Ascending aorta (tissue), 2 donors: ENCODE measurements at regions not wholly inside any gene's neighbourhood (a gene's known extent, or its start where the extent isn't known, plus 50 kb on each side); places are given as distances from the start of the nearest gene placed in this dataset.
"Not testable (repeated sequence)": the region's sequence is repeated elsewhere in the genome, so short reads cannot be mapped to it uniquely, and the experiment has no call there.

Experiments
- DNase-seq, 2 donors: peaks; one replicate each; pipeline ENCODE4 v3.0.0-alpha.2; 2019; ENCODE audit warnings: low spot score in 2 of 2
- H3K27ac ChIP-seq, 2 donors: fragments of 200-600 bp; sonication (generic); one replicate each; pipeline ENCODE4 v1.5.1; 2016 to 2017; ENCODE audit warnings: mild to moderate bottlenecking in 1 of 2
- H3K27me3 ChIP-seq: fragments of 200-600 bp; sonication (generic); one replicate; pipeline ENCODE4 v1.5.1; 2017
- H3K36me3 ChIP-seq, 2 donors: fragments of 200-600 bp; sonication (generic); one replicate each; pipeline ENCODE4 v1.5.1; 2016
- H3K4me1 ChIP-seq, 2 donors: fragments of 200-600 bp; sonication (generic); one replicate each; pipeline ENCODE4 v1.5.1; 2016 to 2017; ENCODE audit warnings: mild to moderate bottlenecking in 1 of 2
- H3K4me3 ChIP-seq, 2 donors: fragments of 200-600 bp; sonication (generic); one replicate each; pipeline ENCODE4 v1.5.1; 2016 to 2017; ENCODE audit warnings: mild to moderate bottlenecking in 1 of 2
- H3K9me3 ChIP-seq, 2 donors: fragments of 200-600 bp; sonication (generic); one replicate each; pipeline ENCODE4 v1.5.1; 2016
- CTCF ChIP-seq, 3 experiments: fragments of 200-600 bp in 2 of 3; fragments of 450-650 bp in 1 of 3; sonication (generic) in 2 of 3; IDR thresholded peaks; one replicate each; pipeline ENCODE4 v1.5.1; 2016 to 2019; ENCODE audit warnings: antibody characterized with exemption in 3 of 3, mild to moderate bottlenecking in 1 of 3, moderate library complexity in 1 of 3
- intact Hi-C: fragments of 100-400 bp; cut with DNase I; formaldehyde crosslinking; loops from one replicate; pipeline ENCODE4 v1.15.1; 2023

DNA sequence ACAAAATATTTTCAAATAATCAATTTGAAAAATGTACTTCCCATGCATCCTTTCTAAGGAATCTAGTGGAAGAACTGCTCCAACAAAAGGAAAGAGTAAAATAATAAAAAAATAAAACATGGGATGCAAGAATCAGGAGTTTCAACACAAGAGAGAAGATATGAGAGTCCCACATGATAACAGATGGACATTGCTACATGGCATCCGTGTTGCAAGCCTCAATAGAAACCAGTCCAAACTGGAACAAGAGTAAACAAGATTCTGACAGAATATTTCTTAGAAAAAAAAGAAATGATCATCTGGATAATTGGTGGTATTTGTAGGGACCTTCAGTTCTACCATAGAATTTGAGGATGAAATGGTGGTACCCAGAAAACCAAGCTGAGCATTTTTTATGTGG is 186.8 kb downstream of the FRK start:
- H3K27ac ChIP-seq, result no peak overlapping the region
- H3K9me3 ChIP-seq, result no peaks in the 10 kb centered on the region
- H3K36me3 ChIP-seq, result no peaks in the 10 kb centered on the region
- H3K4me3 ChIP-seq, result no peak overlapping the region
- no peaks in the 10 kb centered on the region for H3K27me3 ChIP-seq
- H3K4me1 ChIP-seq, result no peaks in the 10 kb centered on the region
- no peak for DNase-seq
- intact Hi-C loops, result no loop called here
- no peak for TF ChIP-seq CTCF (IDR thresholded peaks at IDR 0.05)

DNA sequence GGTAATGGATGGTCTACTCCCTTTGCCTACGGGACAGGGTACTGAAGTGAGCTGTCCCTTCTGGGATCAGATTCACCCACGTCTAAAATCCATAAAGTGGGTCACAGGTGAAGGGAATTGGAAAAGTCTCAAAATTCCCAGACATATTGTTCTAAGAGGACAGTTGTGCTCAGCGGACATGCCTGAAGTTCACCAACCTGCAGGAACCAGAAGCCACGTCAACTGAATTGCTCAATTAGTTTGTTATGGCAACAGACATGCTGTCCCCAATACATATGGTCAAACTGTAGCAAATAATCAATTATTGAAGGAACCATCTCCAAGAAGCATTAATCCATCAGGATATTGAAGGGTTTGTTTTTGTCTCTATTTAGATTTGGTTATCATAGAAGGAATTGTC is 190.2 kb downstream of the FRK start:
- no peak for TF ChIP-seq CTCF (IDR thresholded peaks at IDR 0.05)

DNA sequence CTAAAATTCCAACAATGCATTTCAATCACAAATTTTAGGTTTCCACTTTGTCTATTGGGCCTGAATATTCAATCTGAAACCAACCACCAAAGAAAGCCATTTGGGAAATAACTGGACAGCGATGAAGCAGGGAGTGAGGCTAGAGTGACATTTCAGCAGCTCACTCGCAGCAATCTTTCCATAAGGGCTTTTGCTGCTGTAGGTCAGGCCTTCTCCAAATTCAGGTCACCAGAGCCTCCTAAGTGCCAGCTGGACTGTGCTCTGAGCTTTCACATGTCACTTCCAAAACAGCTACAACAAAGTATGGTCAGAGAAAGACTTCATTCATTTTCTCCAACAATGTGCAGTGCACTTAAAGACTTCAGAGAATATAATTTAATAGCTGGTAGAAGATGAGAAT is 194.8 kb downstream of the FRK start:
- Histone ChIP-seq H3K36me3 (no peaks in the 10 kb centered on the region), H3K27me3 (no peaks in the 10 kb centered on the region), H3K4me1 (no peaks in the 10 kb centered on the region), H3K9me3 (no peaks in the 10 kb centered on the region), H3K27ac (no peak overlapping the region), H3K4me3 (no peak overlapping the region)
- intact Hi-C loops, result no loop called here
- TF ChIP-seq CTCF (IDR thresholded peaks at IDR 0.05), result no peak
- no peak for DNase-seq

More for the DNA sequence above, 190.2 kb downstream of the FRK start:
- no peak for DNase-seq
- intact Hi-C loops, result no loop called here
- Histone ChIP-seq H3K27ac (no peak overlapping the region), H3K27me3 (no peaks in the 10 kb centered on the region), H3K36me3 (no peaks in the 10 kb centered on the region), H3K4me3 (no peak overlapping the region), H3K9me3 (no peaks in the 10 kb centered on the region), H3K4me1 (no peaks in the 10 kb centered on the region)

GRCh38 chr6:115863211-115863610 is 197.5 kb downstream of the FRK start:
- Histone ChIP-seq H3K4me3 (no peak overlapping the region), H3K36me3 (no peaks in the 10 kb centered on the region), H3K27me3 (no peaks in the 10 kb centered on the region), H3K9me3 (peaks cover 0 to 5% of the 10 kb centered on the region in 2 donors), H3K4me1 (no peaks in the 10 kb centered on the region), H3K27ac (no peak overlapping the region)
- no peak for DNase-seq
- intact Hi-C loops, result no loop called here
- no peak for TF ChIP-seq CTCF (IDR thresholded peaks at IDR 0.05)

DNA sequence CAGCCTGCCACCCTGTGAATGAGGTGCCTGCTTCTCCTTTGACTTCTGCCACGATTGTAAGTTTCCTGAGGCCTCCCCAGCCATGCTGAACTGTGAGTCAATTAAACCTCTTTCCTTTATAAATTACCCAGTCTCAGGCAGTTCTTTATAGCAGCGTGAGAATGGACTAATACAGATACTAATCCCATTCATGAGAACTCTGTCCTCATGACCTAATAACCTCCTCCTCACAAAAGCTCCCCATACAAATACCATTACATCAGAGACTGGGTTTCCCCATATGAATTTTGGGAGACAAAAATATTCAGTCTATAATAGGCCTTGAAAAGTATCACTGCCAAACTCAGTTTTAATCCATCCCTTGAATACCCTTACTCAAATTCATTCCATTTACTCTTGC is 199.0 kb downstream of the FRK start:
- H3K36me3 ChIP-seq, H3K27ac ChIP-seq, H3K4me3 ChIP-seq, DNase-seq, intact Hi-C loops, H3K4me1 ChIP-seq, H3K9me3 ChIP-seq, H3K27me3 ChIP-seq: not testable (repeated sequence)

- H3K9me3 ChIP-seq, H3K27me3 ChIP-seq, H3K4me3 ChIP-seq, intact Hi-C loops, DNase-seq, H3K4me1 ChIP-seq, H3K27ac ChIP-seq, H3K36me3 ChIP-seq: not testable (repeated sequence)
These were observed 201.1 kb downstream of the FRK start for GRCh38 chr6:115859577-115859976.

- no peaks in the 10 kb centered on the region for H3K36me3 ChIP-seq
- intact Hi-C loops, result no loop called here
These were observed 205.6 kb downstream of the FRK start for GRCh38 chr6:115854866-115855665.

More at GRCh38 chr6:115854866-115855665, 205.6 kb downstream of the FRK start:
- no peak overlapping the region for H3K4me3 ChIP-seq
- no peaks in the 10 kb centered on the region for H3K27me3 ChIP-seq
- no peak for TF ChIP-seq CTCF (IDR thresholded peaks at IDR 0.05)
- DNase-seq, result no peak
- no peaks in the 10 kb centered on the region for H3K4me1 ChIP-seq
- H3K9me3 ChIP-seq, result peaks cover 0 to 8% of the 10 kb centered on the region in 2 donors
- no peak overlapping the region for H3K27ac ChIP-seq
